ENCODE measurements at regions not wholly inside any gene's neighbourhood (a gene's known extent, or its start where the extent isn't known, plus 50 kb on each side); places are given as distances from the start of the nearest gene placed in this dataset.
A peak's percentile ranks its signal among the peaks of the same experiment; 100 is the strongest.

DNA sequence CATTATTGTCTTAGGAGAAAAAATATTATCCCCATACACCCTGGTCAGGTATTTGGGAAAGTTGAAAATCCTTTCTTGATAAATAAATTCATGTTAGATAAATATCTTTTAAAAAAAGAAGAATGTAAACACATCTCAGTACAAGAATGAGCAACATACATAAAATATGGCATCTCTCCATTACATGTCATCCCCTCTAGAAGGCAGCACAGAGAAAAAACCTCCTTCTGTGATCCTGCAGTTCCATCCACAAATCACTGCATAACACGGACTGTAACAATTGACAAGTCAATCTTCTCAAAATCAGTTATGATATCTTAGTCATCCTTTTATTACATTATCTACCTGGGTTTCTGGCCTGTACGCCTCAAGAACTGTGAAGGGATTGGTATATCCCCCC, 683.9 kb upstream of the KLHL1 start:
- Histone ChIP-seq H3K4me2 (ENCODE audit: low read depth, low read length, poor library complexity, severe bottlenecking) (no peak overlapping the region), H3K27me3 (ENCODE audit: low read length) (no peaks in the 10 kb centered on the region), H3K27ac (ENCODE audit: low read depth, low read length) (no peak overlapping the region), H4K20me1 (ENCODE audit: low read depth, low read length) (no peaks in the 10 kb centered on the region), H2AFZ (ENCODE audit: low read depth, low read length, severe bottlenecking) (peak overlapping the region; percentile 58), H3K9ac (ENCODE audit: low read length) (no peak overlapping the region), H3K36me3 (ENCODE audit: low read length) (no peaks in the 10 kb centered on the region), H3K4me3 (ENCODE audit: insufficient read depth, low read length, poor library complexity, severe bottlenecking) (no peak overlapping the region), H3K79me2 (ENCODE audit: insufficient read depth, low read length) (no peaks in the 10 kb centered on the region), H3F3A (ENCODE audit: insufficient read depth) (no peaks in the 10 kb centered on the region), H3K9me3 (ENCODE audit: insufficient read depth, low read length) (no peaks in the 10 kb centered on the region), H3K9me2 (replicated peaks; ENCODE audit: insufficient read depth, low read length) (no peaks in the 10 kb centered on the region)
- no peak for TF ChIP-seq EZH2phosphoT487 (conservative IDR thresholded peaks at IDR 0.05; ENCODE audit: low read length)
- TF ChIP-seq, protein P1, sequence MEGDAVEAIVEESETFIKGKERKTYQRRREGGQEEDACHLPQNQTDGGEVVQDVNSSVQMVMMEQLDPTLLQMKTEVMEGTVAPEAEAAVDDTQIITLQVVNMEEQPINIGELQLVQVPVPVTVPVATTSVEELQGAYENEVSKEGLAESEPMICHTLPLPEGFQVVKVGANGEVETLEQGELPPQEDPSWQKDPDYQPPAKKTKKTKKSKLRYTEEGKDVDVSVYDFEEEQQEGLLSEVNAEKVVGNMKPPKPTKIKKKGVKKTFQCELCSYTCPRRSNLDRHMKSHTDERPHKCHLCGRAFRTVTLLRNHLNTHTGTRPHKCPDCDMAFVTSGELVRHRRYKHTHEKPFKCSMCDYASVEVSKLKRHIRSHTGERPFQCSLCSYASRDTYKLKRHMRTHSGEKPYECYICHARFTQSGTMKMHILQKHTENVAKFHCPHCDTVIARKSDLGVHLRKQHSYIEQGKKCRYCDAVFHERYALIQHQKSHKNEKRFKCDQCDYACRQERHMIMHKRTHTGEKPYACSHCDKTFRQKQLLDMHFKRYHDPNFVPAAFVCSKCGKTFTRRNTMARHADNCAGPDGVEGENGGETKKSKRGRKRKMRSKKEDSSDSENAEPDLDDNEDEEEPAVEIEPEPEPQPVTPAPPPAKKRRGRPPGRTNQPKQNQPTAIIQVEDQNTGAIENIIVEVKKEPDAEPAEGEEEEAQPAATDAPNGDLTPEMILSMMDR (IDR thresholded peaks at IDR 0.05; ENCODE audit: insufficient read depth, low read length, poor library complexity, severe bottlenecking), result no peak

DNA sequence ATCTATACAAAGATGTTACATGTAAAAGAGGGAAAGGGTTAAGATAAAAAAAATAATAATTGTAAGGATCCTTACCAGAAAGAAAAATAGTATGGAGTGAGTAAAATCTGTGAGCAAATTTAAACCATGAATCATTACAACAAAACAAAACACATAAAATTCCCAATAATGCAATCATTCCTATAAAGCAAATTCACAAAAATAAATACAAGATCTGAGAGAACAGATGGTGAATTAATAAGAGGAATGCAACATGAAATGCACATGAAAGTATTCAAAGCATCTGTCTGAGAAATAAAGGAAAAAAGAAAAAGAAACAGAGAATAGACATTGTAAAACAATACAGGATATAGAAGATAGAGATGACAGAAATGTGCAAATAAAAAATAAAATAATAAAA, 681.5 kb upstream of the KLHL1 start:
- Histone ChIP-seq H3K27me3 (ENCODE audit: low read length) (no peaks in the 10 kb centered on the region), H4K20me1 (ENCODE audit: low read depth, low read length) (no peaks in the 10 kb centered on the region), H3K9me3 (ENCODE audit: insufficient read depth, low read length) (no peaks in the 10 kb centered on the region), H3K27ac (ENCODE audit: low read depth, low read length) (no peak overlapping the region), H3K9ac (ENCODE audit: low read length) (no peak overlapping the region), H3K4me3 (ENCODE audit: insufficient read depth, low read length, poor library complexity, severe bottlenecking) (no peak overlapping the region), H3K79me2 (ENCODE audit: insufficient read depth, low read length) (no peaks in the 10 kb centered on the region), H3K36me3 (ENCODE audit: low read length) (no peaks in the 10 kb centered on the region), H3K4me2 (ENCODE audit: low read depth, low read length, poor library complexity, severe bottlenecking) (no peak overlapping the region), H3F3A (ENCODE audit: insufficient read depth) (no peaks in the 10 kb centered on the region), H2AFZ (ENCODE audit: low read depth, low read length, severe bottlenecking) (no peak overlapping the region), H3K9me2 (replicated peaks; ENCODE audit: insufficient read depth, low read length) (no peaks in the 10 kb centered on the region)
- TF ChIP-seq EZH2phosphoT487 (conservative IDR thresholded peaks at IDR 0.05; ENCODE audit: low read length), result no peak

DNA sequence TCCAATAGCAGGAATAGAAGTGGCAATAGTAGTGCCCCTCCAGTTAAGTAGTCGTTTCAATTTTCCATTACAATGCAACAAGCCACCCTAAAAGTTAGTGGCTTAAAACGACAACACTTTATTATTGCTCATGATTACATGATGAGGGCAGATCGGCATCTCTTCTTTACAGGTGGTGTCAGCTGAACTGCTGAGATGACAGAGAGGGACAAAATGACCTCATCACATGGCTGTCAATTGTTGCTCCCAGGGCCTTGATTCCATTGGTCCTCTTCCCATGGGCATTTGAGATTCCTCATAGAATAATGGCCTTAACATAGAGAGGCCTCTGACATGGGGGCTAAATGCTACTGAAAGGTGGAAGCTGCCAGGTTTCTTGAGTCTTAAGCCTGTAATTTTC, 679.8 kb upstream of the KLHL1 start:
- Histone ChIP-seq H3K36me3 (ENCODE audit: low read length) (no peaks in the 10 kb centered on the region), H3F3A (ENCODE audit: insufficient read depth) (no peaks in the 10 kb centered on the region), H3K27ac (ENCODE audit: low read depth, low read length) (no peak overlapping the region), H4K20me1 (ENCODE audit: low read depth, low read length) (no peaks in the 10 kb centered on the region), H3K4me2 (ENCODE audit: low read depth, low read length, poor library complexity, severe bottlenecking) (no peak overlapping the region), H3K9me2 (replicated peaks; ENCODE audit: insufficient read depth, low read length) (no peaks in the 10 kb centered on the region), H3K9me3 (ENCODE audit: insufficient read depth, low read length) (no peaks in the 10 kb centered on the region), H2AFZ (ENCODE audit: low read depth, low read length, severe bottlenecking) (peak overlapping the region; percentile 0), H3K9ac (ENCODE audit: low read length) (no peak overlapping the region), H3K27me3 (ENCODE audit: low read length) (no peaks in the 10 kb centered on the region), H3K4me3 (ENCODE audit: insufficient read depth, low read length, poor library complexity, severe bottlenecking) (no peak overlapping the region), H3K79me2 (ENCODE audit: insufficient read depth, low read length) (no peaks in the 10 kb centered on the region)
- TF ChIP-seq EZH2phosphoT487 (conservative IDR thresholded peaks at IDR 0.05; ENCODE audit: low read length), result no peak
- TF ChIP-seq, protein P1 (IDR thresholded peaks at IDR 0.05; ENCODE audit: insufficient read depth, low read length, poor library complexity, severe bottlenecking), result no peak

DNA sequence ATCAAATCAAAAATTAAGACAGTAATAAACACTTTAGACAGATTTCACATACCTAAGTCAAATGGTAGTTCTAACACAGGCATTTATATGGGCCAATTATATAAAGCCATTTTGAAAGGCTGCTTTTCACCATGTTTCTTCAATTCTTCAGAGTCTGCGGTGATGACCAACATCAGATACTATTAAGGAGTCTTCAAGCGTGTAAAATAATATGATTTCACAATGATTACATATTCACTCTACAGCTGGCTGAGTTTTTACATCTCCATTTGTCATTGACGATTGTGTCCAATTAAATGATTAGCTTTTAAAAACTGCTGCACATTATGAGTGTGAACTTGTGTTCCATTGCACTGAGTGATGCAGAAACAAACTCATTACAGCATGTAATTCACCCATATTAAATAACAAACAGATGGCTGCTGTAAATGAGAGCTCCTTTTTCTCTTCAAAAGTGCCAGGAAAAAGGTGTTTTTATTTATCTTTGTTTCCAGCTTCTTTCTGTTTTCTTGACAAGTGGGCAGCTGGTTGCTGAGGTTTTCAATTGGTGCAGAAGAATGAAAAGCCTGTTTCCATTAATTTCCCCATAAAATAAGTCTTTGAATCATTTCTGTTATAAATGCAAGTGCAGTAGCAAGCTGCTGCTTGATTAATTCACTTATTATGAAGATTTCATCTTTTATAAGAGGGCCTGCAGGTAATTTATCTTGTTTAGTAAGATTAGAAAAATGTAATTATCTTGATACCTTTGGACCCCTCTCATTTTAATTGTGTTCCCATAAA, 676.1 kb upstream of the KLHL1 start:
- TF ChIP-seq, protein P1 (IDR thresholded peaks at IDR 0.05; ENCODE audit: insufficient read depth, low read length, poor library complexity, severe bottlenecking), result no peak
- no peak for TF ChIP-seq EZH2phosphoT487 (conservative IDR thresholded peaks at IDR 0.05; ENCODE audit: low read length)
- H3K4me3 ChIP-seq (ENCODE audit: insufficient read depth, low read length, poor library complexity, severe bottlenecking), result no peak overlapping the region
- H3K27ac ChIP-seq (ENCODE audit: low read depth, low read length), result no peak overlapping the region
- H3K9me2 ChIP-seq (replicated peaks; ENCODE audit: insufficient read depth, low read length), result no peaks in the 10 kb centered on the region
- peak overlapping the region; percentile 42 for H2AFZ ChIP-seq (ENCODE audit: low read depth, low read length, severe bottlenecking)
- no peaks in the 10 kb centered on the region for H3K27me3 ChIP-seq (ENCODE audit: low read length)
- no peaks in the 10 kb centered on the region for H4K20me1 ChIP-seq (ENCODE audit: low read depth, low read length)
- no peaks in the 10 kb centered on the region for H3F3A ChIP-seq (ENCODE audit: insufficient read depth)
- no peaks in the 10 kb centered on the region for H3K79me2 ChIP-seq (ENCODE audit: insufficient read depth, low read length)
- no peaks in the 10 kb centered on the region for H3K9me3 ChIP-seq (ENCODE audit: insufficient read depth, low read length)
- no peaks in the 10 kb centered on the region for H3K36me3 ChIP-seq (ENCODE audit: low read length)
- no peak overlapping the region for H3K4me2 ChIP-seq (ENCODE audit: low read depth, low read length, poor library complexity, severe bottlenecking)
- H3K9ac ChIP-seq (ENCODE audit: low read length), result no peak overlapping the region
